ENCODE measurements at regions not wholly inside any gene's neighbourhood (a gene's known extent, or its start where the extent isn't known, plus 50 kb on each side); places are given as distances from the start of the nearest gene placed in this dataset.

- TF ChIP-seq, protein P1, sequence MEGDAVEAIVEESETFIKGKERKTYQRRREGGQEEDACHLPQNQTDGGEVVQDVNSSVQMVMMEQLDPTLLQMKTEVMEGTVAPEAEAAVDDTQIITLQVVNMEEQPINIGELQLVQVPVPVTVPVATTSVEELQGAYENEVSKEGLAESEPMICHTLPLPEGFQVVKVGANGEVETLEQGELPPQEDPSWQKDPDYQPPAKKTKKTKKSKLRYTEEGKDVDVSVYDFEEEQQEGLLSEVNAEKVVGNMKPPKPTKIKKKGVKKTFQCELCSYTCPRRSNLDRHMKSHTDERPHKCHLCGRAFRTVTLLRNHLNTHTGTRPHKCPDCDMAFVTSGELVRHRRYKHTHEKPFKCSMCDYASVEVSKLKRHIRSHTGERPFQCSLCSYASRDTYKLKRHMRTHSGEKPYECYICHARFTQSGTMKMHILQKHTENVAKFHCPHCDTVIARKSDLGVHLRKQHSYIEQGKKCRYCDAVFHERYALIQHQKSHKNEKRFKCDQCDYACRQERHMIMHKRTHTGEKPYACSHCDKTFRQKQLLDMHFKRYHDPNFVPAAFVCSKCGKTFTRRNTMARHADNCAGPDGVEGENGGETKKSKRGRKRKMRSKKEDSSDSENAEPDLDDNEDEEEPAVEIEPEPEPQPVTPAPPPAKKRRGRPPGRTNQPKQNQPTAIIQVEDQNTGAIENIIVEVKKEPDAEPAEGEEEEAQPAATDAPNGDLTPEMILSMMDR (IDR thresholded peaks at IDR 0.05): no peak
- no peak for TF ChIP-seq POLR2A (IDR thresholded peaks at IDR 0.05)
Observed at GRCh38 chr7:118041251-118041878, 142.6 kb upstream of the LSM8 start.
